K562 (cell line): ENCODE measurements at regions not wholly inside any gene's neighbourhood (a gene's known extent, or its start where the extent isn't known, plus 50 kb on each side); places are given as distances from the start of the nearest gene placed in this dataset.

ENCODE experiments used
- RFX1 ChIP-seq: fragments of 450-650 bp; IDR thresholded peaks from 2 replicates; pipeline ENCODE4 v1.6.1; 2016; ENCODE audit warnings: mild to moderate bottlenecking, moderate library complexity
- YY1 ChIP-seq, 3 experiments: IDR thresholded peaks; 2 replicates each; pipeline ENCODE4 v1.6.1; 2011; ENCODE audit warnings: low read length in 2 of 3, mild to moderate bottlenecking in 2 of 3, moderate library complexity in 2 of 3, borderline replicate concordance in 1 of 3, control low read depth in 1 of 3, low read depth in 1 of 3; ENCODE audit not compliant: insufficient read depth in 3 of 3, insufficient replicate concordance in 2 of 3, control insufficient read depth in 1 of 3, insufficient read length in 1 of 3; ENCODE audit errors: extremely low read depth in 1 of 3
- TF ChIP-seq, protein P1 (sequence below): sonication (generic); formaldehyde crosslinking; IDR thresholded peaks from 2 replicates; pipeline ENCODE4 v1.5.0; 2020; ENCODE audit warnings: missing genetic modification reagents

DNA sequence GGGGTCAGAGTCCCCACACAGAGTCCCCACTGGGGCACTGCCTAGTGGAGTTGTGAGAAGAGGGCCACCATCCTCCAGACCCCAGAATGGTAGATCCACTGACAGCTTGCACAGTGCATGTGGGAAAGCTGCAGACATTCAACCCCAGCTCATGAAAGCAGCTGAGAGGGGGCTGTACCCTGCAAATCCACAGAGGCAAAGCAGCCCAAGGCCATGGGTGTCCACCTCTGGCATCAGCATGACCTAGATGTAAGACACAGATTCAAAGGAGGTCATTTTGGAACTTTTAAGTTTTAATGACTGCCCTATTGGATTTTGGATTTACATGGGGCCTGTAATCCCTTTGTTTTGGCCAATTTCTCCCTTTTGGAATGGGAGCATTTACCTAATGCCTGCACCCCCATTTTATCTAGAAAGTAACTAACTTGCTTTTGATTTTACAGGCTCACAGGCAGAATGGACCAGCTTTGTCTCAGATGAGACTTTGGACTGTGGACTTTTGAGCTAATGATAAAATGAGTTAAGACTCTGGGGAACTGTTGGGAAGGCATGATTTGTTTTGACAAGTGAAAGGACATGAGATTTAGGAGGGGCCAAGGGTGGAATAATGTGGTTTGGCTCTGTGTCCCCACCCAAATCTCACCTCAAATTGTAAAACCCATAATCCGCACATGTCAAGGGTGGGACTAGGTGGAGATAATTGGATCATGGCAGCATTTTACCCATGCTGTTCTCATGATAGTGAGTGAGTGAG lies 56.3 kb upstream of the ITGA1 start:
- TF ChIP-seq YY1 (IDR thresholded peaks at IDR 0.05; ENCODE audit: borderline replicate concordance in 1 of 3, control insufficient read depth in 1 of 3, extremely low read depth in 1 of 3, insufficient read depth in 3 of 3, insufficient read length in 1 of 3, insufficient replicate concordance in 2 of 3, low read depth in 1 of 3, low read length in 2 of 3) (no peak), RFX1 (no peak)
- TF ChIP-seq, protein P1, sequence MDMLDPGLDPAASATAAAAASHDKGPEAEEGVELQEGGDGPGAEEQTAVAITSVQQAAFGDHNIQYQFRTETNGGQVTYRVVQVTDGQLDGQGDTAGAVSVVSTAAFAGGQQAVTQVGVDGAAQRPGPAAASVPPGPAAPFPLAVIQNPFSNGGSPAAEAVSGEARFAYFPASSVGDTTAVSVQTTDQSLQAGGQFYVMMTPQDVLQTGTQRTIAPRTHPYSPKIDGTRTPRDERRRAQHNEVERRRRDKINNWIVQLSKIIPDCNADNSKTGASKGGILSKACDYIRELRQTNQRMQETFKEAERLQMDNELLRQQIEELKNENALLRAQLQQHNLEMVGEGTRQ (CRISPR knock-in tag), result no peak
